OCI-LY3 (cell line): ENCODE measurements at regions not wholly inside any gene's neighbourhood (a gene's known extent, or its start where the extent isn't known, plus 50 kb on each side); places are given as distances from the start of the nearest gene placed in this dataset.

Experiments used
- H2AFZ ChIP-seq: fragments of 200-600, 300-600 bp; shearing (Covaris generic); 2 replicates; pipeline ENCODE4 v1.6.0; 2014; ENCODE audit warnings: antibody characterized with exemption, low read depth, low read length
- H3K27ac ChIP-seq: fragments of 200-600, 300-600 bp; sonication (generic); 2 replicates; pipeline ENCODE4 v1.5.1; 2014; ENCODE audit warnings: mild to moderate bottlenecking, low read length, moderate library complexity, mixed read lengths
- H3K27me3 ChIP-seq: fragments of 200-600, 300-600 bp; sonication (generic); 2 replicates; pipeline ENCODE4 v1.6.1; 2014; ENCODE audit warnings: low read depth, low read length, mixed read lengths
- H3K36me3 ChIP-seq: fragments of 200-600, 300-600 bp; sonication (generic); replicated peaks from 2 replicates; pipeline ENCODE3; 2014; ENCODE audit warnings: low read depth, low read length, mixed read lengths
- H3K4me1 ChIP-seq: fragments of 300-600, 200-600 bp; sonication (generic); 2 replicates; pipeline ENCODE4 v1.6.1; 2014; ENCODE audit warnings: low read length, mixed read lengths
- H3K4me2 ChIP-seq: fragments of 200-600, 300-600 bp; sonication (generic); 2 replicates; pipeline ENCODE4 v1.6.1; 2014; ENCODE audit warnings: low read length, mixed read lengths
- H3K4me3 ChIP-seq: fragments of 300-600, 200-600 bp; sonication (generic); 2 replicates; pipeline ENCODE4 v1.5.1; 2014; ENCODE audit warnings: antibody characterized with exemption, mild to moderate bottlenecking, low read length, moderate library complexity
- H3K79me2 ChIP-seq: fragments of 300-600, 200-600 bp; shearing (Covaris generic); 2 replicates; pipeline ENCODE4 v1.6.1; 2014; ENCODE audit warnings: mild to moderate bottlenecking, low read length, mixed read lengths
- H3K9ac ChIP-seq: fragments of 300-600, 200-600 bp; shearing (Covaris generic); 2 replicates; pipeline ENCODE4 v1.6.0; 2014; ENCODE audit warnings: mild to moderate bottlenecking, low read length, moderate library complexity
- H3K9me3 ChIP-seq: fragments of 200-600, 300-600 bp; shearing (Covaris generic); 2 replicates; pipeline ENCODE4 v1.6.1; 2014; ENCODE audit warnings: low read length, mixed read lengths; ENCODE audit not compliant: insufficient read depth
- H4K20me1 ChIP-seq: fragments of 200-600, 300-600 bp; sonication (generic); 2 replicates; pipeline ENCODE4 v1.6.1; 2016; ENCODE audit warnings: low read length, mixed read lengths; ENCODE audit not compliant: insufficient read depth
- CTCF ChIP-seq: fragments of 200-600, 300-600 bp; sonication (generic); IDR thresholded peaks from 2 replicates; pipeline ENCODE4 v1.5.1; 2014; ENCODE audit warnings: antibody characterized with exemption, low read length, low read depth
- EZH2phosphoT487 ChIP-seq: fragments of 200-600 bp; shearing (Covaris generic); IDR thresholded peaks from 2 replicates; pipeline ENCODE4 v1.6.1; 2018; ENCODE audit warnings: antibody characterized with exemption, mixed run types, low read depth

GRCh38 chr15:38080651-38081275, 146.3 kb downstream of the TMCO5A start:
- peaks cover 34% of the 10 kb centered on the region for H3K4me1 ChIP-seq
- H3K9ac ChIP-seq, result no peak overlapping the region
- no peaks in the 10 kb centered on the region for H3K9me3 ChIP-seq
- H3K36me3 ChIP-seq, result no peaks in the 10 kb centered on the region
- H4K20me1 ChIP-seq, result no peaks in the 10 kb centered on the region
- no peak overlapping the region for H3K4me2 ChIP-seq
- no peak overlapping the region for H3K27ac ChIP-seq
- no peak overlapping the region for H2AFZ ChIP-seq
- no peak for TF ChIP-seq CTCF
- H3K27me3 ChIP-seq, result no peaks in the 10 kb centered on the region
- no peaks in the 10 kb centered on the region for H3K79me2 ChIP-seq
- H3K4me3 ChIP-seq, result no peak overlapping the region

- TF ChIP-seq EZH2phosphoT487, result no peak
- TF ChIP-seq CTCF, result no peak
- peaks cover 29% of the 10 kb centered on the region for H3K4me1 ChIP-seq
These were observed 149.8 kb downstream of the TMCO5A start for GRCh38 chr15:38084289-38084688.

GRCh38 chr15:38085114-38085513, 150.7 kb downstream of the TMCO5A start:
- Histone ChIP-seq H3K36me3 (no peaks in the 10 kb centered on the region), H3K9ac (peak overlapping the region; percentile 24; the same call in 1 of the 2 replicates), H4K20me1 (no peaks in the 10 kb centered on the region), H3K27ac (peak overlapping the region; percentile 39; the same call in 1 of the 2 replicates), H2AFZ (no peak overlapping the region), H3K4me3 (peak overlapping the region; percentile 34), H3K79me2 (no peaks in the 10 kb centered on the region), H3K4me1 (peaks cover 29% of the 10 kb centered on the region), H3K27me3 (no peaks in the 10 kb centered on the region), H3K9me3 (no peaks in the 10 kb centered on the region), H3K4me2 (peak overlapping the region; percentile 54)
- TF ChIP-seq CTCF (no peak), EZH2phosphoT487 (no peak)

More at GRCh38 chr15:38084289-38084688, 149.8 kb downstream of the TMCO5A start:
- Histone ChIP-seq H3K4me3 (peak overlapping the region; percentile 34), H3K27ac (peak overlapping the region; percentile 39; the same call in 1 of the 2 replicates), H3K79me2 (no peaks in the 10 kb centered on the region), H3K9ac (peak overlapping the region; percentile 21; the same call in 1 of the 2 replicates), H3K4me2 (peak overlapping the region; percentile 54), H2AFZ (no peak overlapping the region), H3K27me3 (no peaks in the 10 kb centered on the region), H3K9me3 (no peaks in the 10 kb centered on the region), H4K20me1 (no peaks in the 10 kb centered on the region), H3K36me3 (no peaks in the 10 kb centered on the region)

GRCh38 chr15:38085931-38086568, 151.6 kb downstream of the TMCO5A start:
- Histone ChIP-seq H3K9ac (peak overlapping the region; percentile 24; the same call in 1 of the 2 replicates), H3K36me3 (no peaks in the 10 kb centered on the region), H3K4me2 (peak overlapping the region; percentile 54), H3K79me2 (no peaks in the 10 kb centered on the region), H3K4me1 (peaks cover 29% of the 10 kb centered on the region), H3K9me3 (no peaks in the 10 kb centered on the region), H3K27me3 (no peaks in the 10 kb centered on the region), H2AFZ (no peak overlapping the region), H3K4me3 (0 out of 2 replicates have a peak overlapping the region, but pooled peaks have one; percentile 34), H3K27ac (peak overlapping the region; percentile 39; the same call in 1 of the 2 replicates), H4K20me1 (no peaks in the 10 kb centered on the region)
- TF ChIP-seq EZH2phosphoT487, result no peak
- no peak for TF ChIP-seq CTCF
